K562 (cell line): ENCODE measurements at regions not wholly inside any gene's neighbourhood (a gene's known extent, or its start where the extent isn't known, plus 50 kb on each side); places are given as distances from the start of the nearest gene placed in this dataset.

ENCODE experiments used
- MTA3 ChIP-seq: fragments of 450-650 bp; formaldehyde crosslinking; IDR thresholded peaks from 2 replicates; pipeline ENCODE4 v1.6.1; 2017; ENCODE audit warnings: mild to moderate bottlenecking, borderline replicate concordance
- NFRKB ChIP-seq: fragments of 450-650 bp; IDR thresholded peaks from 2 replicates; pipeline ENCODE4 v1.6.1; 2016; ENCODE audit warnings: low read depth
- TAF1 ChIP-seq: IDR thresholded peaks from 2 replicates; pipeline ENCODE4 v1.6.1; 2011; ENCODE audit warnings: mild to moderate bottlenecking, low read length, moderate library complexity; ENCODE audit not compliant: insufficient read depth, control insufficient read depth, severe bottlenecking; ENCODE audit errors: extremely low read depth
- ZNF586 ChIP-seq: fragments of 450-650 bp; formaldehyde crosslinking; conservative IDR thresholded peaks from 2 replicates; pipeline ENCODE4 v1.4.0; 2020; ENCODE audit warnings: mild to moderate bottlenecking, moderate library complexity
- ZNF699 ChIP-seq: fragments of 250-450 bp; sonication (Bioruptor Pico); IDR thresholded peaks from 2 replicates; pipeline ENCODE4 v1.8.0; 2021; ENCODE audit warnings: mild to moderate bottlenecking, moderate library complexity; ENCODE audit not compliant: insufficient replicate concordance
- TF ChIP-seq, protein P1 (sequence below), 3 experiments: IDR thresholded peaks in 2 of 3; conservative IDR thresholded peaks in 1 of 3; 2 replicates each; pipeline ENCODE4 v1.5.1; 2011 to 2012; ENCODE audit warnings: low read length in 3 of 3, mild to moderate bottlenecking in 3 of 3, control low read depth in 2 of 3, improper control_type of control experiment in 1 of 3, inconsistent platforms in 1 of 3, low read depth in 1 of 3, mixed read lengths in 1 of 3, moderate library complexity in 1 of 3; ENCODE audit not compliant: insufficient read depth in 2 of 3

- TF ChIP-seq, protein P1, sequence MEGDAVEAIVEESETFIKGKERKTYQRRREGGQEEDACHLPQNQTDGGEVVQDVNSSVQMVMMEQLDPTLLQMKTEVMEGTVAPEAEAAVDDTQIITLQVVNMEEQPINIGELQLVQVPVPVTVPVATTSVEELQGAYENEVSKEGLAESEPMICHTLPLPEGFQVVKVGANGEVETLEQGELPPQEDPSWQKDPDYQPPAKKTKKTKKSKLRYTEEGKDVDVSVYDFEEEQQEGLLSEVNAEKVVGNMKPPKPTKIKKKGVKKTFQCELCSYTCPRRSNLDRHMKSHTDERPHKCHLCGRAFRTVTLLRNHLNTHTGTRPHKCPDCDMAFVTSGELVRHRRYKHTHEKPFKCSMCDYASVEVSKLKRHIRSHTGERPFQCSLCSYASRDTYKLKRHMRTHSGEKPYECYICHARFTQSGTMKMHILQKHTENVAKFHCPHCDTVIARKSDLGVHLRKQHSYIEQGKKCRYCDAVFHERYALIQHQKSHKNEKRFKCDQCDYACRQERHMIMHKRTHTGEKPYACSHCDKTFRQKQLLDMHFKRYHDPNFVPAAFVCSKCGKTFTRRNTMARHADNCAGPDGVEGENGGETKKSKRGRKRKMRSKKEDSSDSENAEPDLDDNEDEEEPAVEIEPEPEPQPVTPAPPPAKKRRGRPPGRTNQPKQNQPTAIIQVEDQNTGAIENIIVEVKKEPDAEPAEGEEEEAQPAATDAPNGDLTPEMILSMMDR (IDR thresholded peaks at IDR 0.05 in 2 of 3, conservative IDR thresholded peaks at IDR 0.05 in 1 of 3; ENCODE audit: insufficient read depth in 2 of 3, low read depth in 1 of 3, low read length in 3 of 3), result no peak
- TF ChIP-seq TAF1, result no peak
- TF ChIP-seq ZNF699 (CRISPR knock-in tag), result no peak
- no peak for TF ChIP-seq ZNF586 (CRISPR knock-in tag)
- no peak for TF ChIP-seq NFRKB
- no peak for TF ChIP-seq MTA3
Observed at GRCh38 chr5:32514806-32515205, 70.3 kb upstream of the ZFR start.
